ENCODE measurements at regions not wholly inside any gene's neighbourhood (a gene's known extent, or its start where the extent isn't known, plus 50 kb on each side); places are given as distances from the start of the nearest gene placed in this dataset.

- TF ChIP-seq HDGF (IDR thresholded peaks at IDR 0.05; ENCODE audit: borderline replicate concordance): no peak
- no peak for TF ChIP-seq BHLHE40 (IDR thresholded peaks at IDR 0.05; ENCODE audit: borderline replicate concordance)
- no peak for TF ChIP-seq FOXA1 (IDR thresholded peaks at IDR 0.05)
Measured at GRCh38 chr1:200291106-200291505, 118.7 kb downstream of the ZNF281 start.

Measured in HEK293T (cell line).